HCT116 (cell line): ENCODE measurements at regions not wholly inside any gene's neighbourhood (a gene's known extent, or its start where the extent isn't known, plus 50 kb on each side); places are given as distances from the start of the nearest gene placed in this dataset.
A peak's percentile ranks its signal among the peaks of the same experiment; 100 is the strongest.
"Not testable (repeated sequence)": the region's sequence is repeated elsewhere in the genome, so short reads cannot be mapped to it uniquely, and the experiment has no call there.

Experiments used
- CTCF ChIP-seq, 3 experiments: fragments of 200-600 bp in 1 of 3; sonication (generic) in 1 of 3; IDR thresholded peaks in 2 of 3; conservative IDR thresholded peaks in 1 of 3; 2 replicates each; pipeline ENCODE4 v1.5.1; 2012 to 2017; ENCODE audit warnings: low read depth in 2 of 3, low read length in 2 of 3, antibody characterized with exemption in 1 of 3, borderline replicate concordance in 1 of 3, control low read depth in 1 of 3, mild to moderate bottlenecking in 1 of 3, mixed read lengths in 1 of 3, mixed run types in 1 of 3, moderate library complexity in 1 of 3; ENCODE audit not compliant: insufficient read depth in 1 of 3
- ZFX ChIP-seq: fragments of 450-650 bp; IDR thresholded peaks from 2 replicates; pipeline ENCODE4 v1.6.1; 2017

GRCh38 chr14:106061877-106062500, 535.6 kb downstream of the TMEM121 start:
- not testable (repeated sequence) for TF ChIP-seq ZFX
- TF ChIP-seq CTCF (IDR thresholded peaks at IDR 0.05 in 2 of 3, conservative IDR thresholded peaks at IDR 0.05 in 1 of 3; ENCODE audit: borderline replicate concordance in 1 of 3, insufficient read depth in 1 of 3, low read depth in 2 of 3, low read length in 2 of 3), result peak in 2 of 3 experiments; percentile 25 to 40; a peak in 3 of 6 replicates
